H9 (cell line): ENCODE measurements at regions not wholly inside any gene's neighbourhood (a gene's known extent, or its start where the extent isn't known, plus 50 kb on each side); places are given as distances from the start of the nearest gene placed in this dataset.

Source experiments
- DNase-seq: peaks from one replicate; pipeline ENCODE4 v3.0.0-alpha.2; 2017
- H2AFZ ChIP-seq: one replicate; pipeline ENCODE4 v1.6.1; 2013; ENCODE audit warnings: mild to moderate bottlenecking, low read length, control low read depth, moderate library complexity
- H2AK5ac ChIP-seq: 2 replicates; pipeline ENCODE4 v1.6.1; 2013; ENCODE audit warnings: low read length, control low read depth, mixed read lengths; ENCODE audit not compliant: insufficient read length
- H2BK120ac ChIP-seq: one replicate; pipeline ENCODE4 v1.6.1; 2013; ENCODE audit warnings: low read depth, mild to moderate bottlenecking, low read length, control low read depth, inconsistent platforms; ENCODE audit not compliant: poor library complexity, severe bottlenecking
- H2BK12ac ChIP-seq: 2 replicates; pipeline ENCODE4 v1.6.1; 2013; ENCODE audit warnings: low read length, control low read depth, mixed read lengths, low read depth; ENCODE audit not compliant: insufficient read length
- H2BK15ac ChIP-seq: 2 replicates; pipeline ENCODE4 v1.6.1; 2013; ENCODE audit warnings: low read depth, low read length, control low read depth
- H2BK20ac ChIP-seq: one replicate; pipeline ENCODE4 v1.6.1; 2013; ENCODE audit warnings: low read depth, mild to moderate bottlenecking, low read length, control low read depth, inconsistent platforms; ENCODE audit not compliant: poor library complexity, severe bottlenecking
- H2BK5ac ChIP-seq: 2 replicates; pipeline ENCODE4 v1.6.1; 2013; ENCODE audit warnings: low read length, control low read depth, mixed read lengths; ENCODE audit not compliant: insufficient read length
- H3K14ac ChIP-seq: 2 replicates; pipeline ENCODE4 v1.6.1; 2013; ENCODE audit warnings: low read length, control low read depth; ENCODE audit not compliant: insufficient read depth
- H3K18ac ChIP-seq: 2 replicates; pipeline ENCODE4 v1.6.1; 2013; ENCODE audit warnings: low read depth, mild to moderate bottlenecking, mixed read lengths, low read length, control low read depth; ENCODE audit not compliant: insufficient read length
- H3K23ac ChIP-seq: 2 replicates; pipeline ENCODE4 v1.6.1; 2013; ENCODE audit warnings: low read length, control low read depth, mixed read lengths, low read depth; ENCODE audit not compliant: insufficient read length
- H3K23me2 ChIP-seq: 2 replicates; pipeline ENCODE4 v1.6.1; 2013; ENCODE audit warnings: low read depth, mild to moderate bottlenecking, mixed read lengths, low read length, control low read depth; ENCODE audit not compliant: insufficient read length, poor library complexity, severe bottlenecking
- H3K27ac ChIP-seq: 2 replicates; pipeline ENCODE4 v1.5.1; 2013; ENCODE audit warnings: low read length, control low read depth, mixed read lengths, low read depth; ENCODE audit not compliant: insufficient read length
- H3K27me3 ChIP-seq: 2 replicates; pipeline ENCODE4 v1.6.1; 2013; ENCODE audit warnings: low read length, control low read depth, inconsistent platforms; ENCODE audit not compliant: insufficient read depth
- H3K4ac ChIP-seq: 2 replicates; pipeline ENCODE4 v1.6.1; 2013; ENCODE audit warnings: low read depth, mild to moderate bottlenecking, control low read depth, inconsistent platforms, low read length, moderate library complexity
- H3K4me1 ChIP-seq: 2 replicates; pipeline ENCODE4 v1.6.1; 2013; ENCODE audit warnings: low read length, control low read depth, inconsistent platforms; ENCODE audit not compliant: insufficient read depth
- H3K4me2 ChIP-seq: 2 replicates; pipeline ENCODE4 v1.6.1; 2013; ENCODE audit warnings: low read length, control low read depth, mixed read lengths; ENCODE audit not compliant: insufficient read length, insufficient read depth
- H3K56ac ChIP-seq: 2 replicates; pipeline ENCODE4 v1.6.1; 2013; ENCODE audit warnings: low read depth, mild to moderate bottlenecking, mixed read lengths, low read length, control low read depth; ENCODE audit not compliant: insufficient read length
- H3K79me1 ChIP-seq: 2 replicates; pipeline ENCODE4 v1.6.1; 2013; ENCODE audit warnings: low read depth, mild to moderate bottlenecking, moderate library complexity, low read length, control low read depth, inconsistent platforms; ENCODE audit not compliant: insufficient read depth, poor library complexity, severe bottlenecking
- H3K79me2 ChIP-seq: 2 replicates; pipeline ENCODE4 v1.6.1; 2013; ENCODE audit warnings: low read length, control low read depth, inconsistent platforms; ENCODE audit not compliant: insufficient read depth
- H3K9ac ChIP-seq: 2 replicates; pipeline ENCODE4 v1.6.1; 2013; ENCODE audit warnings: low read length, control low read depth, mixed read lengths; ENCODE audit not compliant: insufficient read length; ENCODE audit errors: extremely low read depth
- H3K9me3 ChIP-seq: one replicate; pipeline ENCODE4 v1.6.1; 2013; ENCODE audit warnings: low read depth, low read length, inconsistent platforms; ENCODE audit not compliant: control insufficient read depth
- H3T11ph ChIP-seq: one replicate; pipeline ENCODE4 v1.6.1; 2013; ENCODE audit warnings: mild to moderate bottlenecking, low read length, control low read depth, inconsistent platforms
- H4K20me1 ChIP-seq: one replicate; pipeline ENCODE4 v1.6.1; 2013; ENCODE audit not compliant: control insufficient read depth, insufficient read length, insufficient read depth
- H4K5ac ChIP-seq: 2 replicates; pipeline ENCODE4 v1.6.1; 2013; ENCODE audit warnings: low read depth, mild to moderate bottlenecking, mixed read lengths, low read length, control low read depth; ENCODE audit not compliant: insufficient read length
- H4K8ac ChIP-seq: replicated peaks from 2 replicates; pipeline ENCODE4 v1.6.1; 2013; ENCODE audit warnings: low read length, control low read depth, mixed read lengths, low read depth; ENCODE audit not compliant: insufficient read length
- H4K91ac ChIP-seq: 2 replicates; pipeline ENCODE4 v1.6.1; 2013; ENCODE audit warnings: low read depth, mild to moderate bottlenecking, moderate library complexity, mixed read lengths, low read length, control low read depth; ENCODE audit not compliant: insufficient read length
- H3K27ac Mint-ChIP-seq, 3 experiments: 2 replicates in 2 of 3; 3 replicates in 1 of 3; pipeline ENCODE4 v1.8.0; 2020 to 2021; ENCODE audit warnings: mixed read lengths in 3 of 3, mild to moderate bottlenecking in 1 of 3, moderate library complexity in 1 of 3
- H3K27me3 Mint-ChIP-seq: 2 replicates; pipeline ENCODE4 v1.8.0; 2021; ENCODE audit warnings: low read depth, mild to moderate bottlenecking, moderate library complexity, mixed read lengths
- H3K36me3 Mint-ChIP-seq, 3 experiments: 2 replicates in 2 of 3; 3 replicates in 1 of 3; pipeline ENCODE4 v1.8.0; 2020 to 2021; ENCODE audit warnings: low read depth in 3 of 3, mixed read lengths in 3 of 3; ENCODE audit not compliant: insufficient read depth in 1 of 3
- H3K4me1 Mint-ChIP-seq, 2 experiments: 2 replicates each; pipeline ENCODE4 v1.8.0; 2020; ENCODE audit warnings: mixed read lengths in 2 of 2
- H3K4me3 Mint-ChIP-seq, 2 experiments: 2 replicates in 1 of 2; 3 replicates in 1 of 2; pipeline ENCODE4 v1.8.0; 2020 to 2021; ENCODE audit warnings: mild to moderate bottlenecking in 2 of 2, mixed read lengths in 2 of 2, moderate library complexity in 1 of 2
- H3K9me3 Mint-ChIP-seq, 2 experiments: 2 replicates in 1 of 2; 3 replicates in 1 of 2; pipeline ENCODE4 v1.8.0; 2020; ENCODE audit warnings: mild to moderate bottlenecking in 2 of 2, mixed read lengths in 2 of 2, moderate library complexity in 1 of 2
- CTCF ChIP-seq: fragments of 200-600 bp; sonication (generic); conservative IDR thresholded peaks from 3 replicates; pipeline ENCODE4 v1.8.0; 2021; ENCODE audit warnings: antibody characterized with exemption, mild to moderate bottlenecking

GRCh38 chr6:1146500-1146899 lies 165.4 kb upstream of the FOXQ1 start:
- Histone ChIP-seq H2BK15ac (no peak overlapping the region), H3K23ac (no peak overlapping the region), H4K8ac (no peak overlapping the region), H3K4me2 (no peak overlapping the region), H3K4me1 (no peaks in the 10 kb centered on the region), H3K56ac (no peak overlapping the region), H2BK5ac (no peak overlapping the region), H4K91ac (no peak overlapping the region), H3K4ac (no peak overlapping the region), H3K18ac (no peak overlapping the region), H3K27ac (no peak overlapping the region), H3K14ac (no peak overlapping the region), H2AFZ (no peak overlapping the region), H4K20me1 (no peaks in the 10 kb centered on the region), H2BK12ac (no peak overlapping the region), H3K9ac (no peak overlapping the region), H3K79me2 (no peaks in the 10 kb centered on the region), H2BK120ac (no peak overlapping the region), H3K27me3 (no peaks in the 10 kb centered on the region), H4K5ac (no peak overlapping the region), H3K23me2 (no peaks in the 10 kb centered on the region), H2BK20ac (no peak overlapping the region), H3K79me1 (no peaks in the 10 kb centered on the region), H3T11ph (no peak overlapping the region), H3K9me3 (no peaks in the 10 kb centered on the region), H2AK5ac (no peak overlapping the region)
- Mint-ChIP-seq H3K36me3 (no peaks in the 10 kb centered on the region), H3K4me3 (no peak overlapping the region), H3K4me1 (no peaks in the 10 kb centered on the region), H3K27ac (no peak overlapping the region), H3K27me3 (peaks cover 21% of the 10 kb centered on the region), H3K9me3 (no peaks in the 10 kb centered on the region)
- no peak for TF ChIP-seq CTCF
- DNase-seq = no peak
